K562 (cell line): ENCODE measurements at regions not wholly inside any gene's neighbourhood (a gene's known extent, or its start where the extent isn't known, plus 50 kb on each side); places are given as distances from the start of the nearest gene placed in this dataset.

Source experiments
- BRF1 ChIP-seq: IDR thresholded peaks from 3 replicates; pipeline ENCODE4 v1.6.1; 2011; ENCODE audit warnings: borderline replicate concordance, mild to moderate bottlenecking; ENCODE audit not compliant: insufficient read length; ENCODE audit errors: extremely low read depth
- CHD4 ChIP-seq: fragments of 200-600 bp; sonication (generic); IDR thresholded peaks from 3 replicates; pipeline ENCODE4 v1.6.1; 2012; ENCODE audit warnings: low read depth, mild to moderate bottlenecking, mixed read lengths, low read length, inconsistent platforms; ENCODE audit not compliant: insufficient read depth, insufficient replicate concordance, poor library complexity, severe bottlenecking
- PURB ChIP-seq: sonication (generic); formaldehyde crosslinking; IDR thresholded peaks from 2 replicates; pipeline ENCODE4 v1.9.0; 2021; ENCODE audit warnings: low read depth, mild to moderate bottlenecking, missing genetic modification reagents
- ZNF592 ChIP-seq: fragments of 450-650 bp; IDR thresholded peaks from 2 replicates; pipeline ENCODE4 v1.6.1; 2017; ENCODE audit warnings: antibody characterized with exemption, mild to moderate bottlenecking
- TF ChIP-seq, protein P1 (sequence below), 2 experiments: fragments of 450-650 bp; IDR thresholded peaks; 2 replicates each; pipeline ENCODE4 v1.6.1; 2018; ENCODE audit warnings: mild to moderate bottlenecking in 2 of 2, low read depth in 1 of 2; ENCODE audit not compliant: partially characterized antibody in 2 of 2

- no peak for TF ChIP-seq PURB (CRISPR knock-in tag)
- TF ChIP-seq ZNF592, result no peak
- TF ChIP-seq BRF1, result no peak
- no peak for TF ChIP-seq CHD4
- TF ChIP-seq, protein P1, sequence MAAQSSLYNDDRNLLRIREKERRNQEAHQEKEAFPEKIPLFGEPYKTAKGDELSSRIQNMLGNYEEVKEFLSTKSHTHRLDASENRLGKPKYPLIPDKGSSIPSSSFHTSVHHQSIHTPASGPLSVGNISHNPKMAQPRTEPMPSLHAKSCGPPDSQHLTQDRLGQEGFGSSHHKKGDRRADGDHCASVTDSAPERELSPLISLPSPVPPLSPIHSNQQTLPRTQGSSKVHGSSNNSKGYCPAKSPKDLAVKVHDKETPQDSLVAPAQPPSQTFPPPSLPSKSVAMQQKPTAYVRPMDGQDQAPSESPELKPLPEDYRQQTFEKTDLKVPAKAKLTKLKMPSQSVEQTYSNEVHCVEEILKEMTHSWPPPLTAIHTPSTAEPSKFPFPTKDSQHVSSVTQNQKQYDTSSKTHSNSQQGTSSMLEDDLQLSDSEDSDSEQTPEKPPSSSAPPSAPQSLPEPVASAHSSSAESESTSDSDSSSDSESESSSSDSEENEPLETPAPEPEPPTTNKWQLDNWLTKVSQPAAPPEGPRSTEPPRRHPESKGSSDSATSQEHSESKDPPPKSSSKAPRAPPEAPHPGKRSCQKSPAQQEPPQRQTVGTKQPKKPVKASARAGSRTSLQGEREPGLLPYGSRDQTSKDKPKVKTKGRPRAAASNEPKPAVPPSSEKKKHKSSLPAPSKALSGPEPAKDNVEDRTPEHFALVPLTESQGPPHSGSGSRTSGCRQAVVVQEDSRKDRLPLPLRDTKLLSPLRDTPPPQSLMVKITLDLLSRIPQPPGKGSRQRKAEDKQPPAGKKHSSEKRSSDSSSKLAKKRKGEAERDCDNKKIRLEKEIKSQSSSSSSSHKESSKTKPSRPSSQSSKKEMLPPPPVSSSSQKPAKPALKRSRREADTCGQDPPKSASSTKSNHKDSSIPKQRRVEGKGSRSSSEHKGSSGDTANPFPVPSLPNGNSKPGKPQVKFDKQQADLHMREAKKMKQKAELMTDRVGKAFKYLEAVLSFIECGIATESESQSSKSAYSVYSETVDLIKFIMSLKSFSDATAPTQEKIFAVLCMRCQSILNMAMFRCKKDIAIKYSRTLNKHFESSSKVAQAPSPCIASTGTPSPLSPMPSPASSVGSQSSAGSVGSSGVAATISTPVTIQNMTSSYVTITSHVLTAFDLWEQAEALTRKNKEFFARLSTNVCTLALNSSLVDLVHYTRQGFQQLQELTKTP (IDR thresholded peaks at IDR 0.05; ENCODE audit: low read depth in 1 of 2, partially characterized antibody in 2 of 2), result no peak
These were observed 462.8 kb downstream of the FAM181B start (continued) for GRCh38 chr11:82270870-82271269.
